ENCODE measurements at regions not wholly inside any gene's neighbourhood (a gene's known extent, or its start where the extent isn't known, plus 50 kb on each side); places are given as distances from the start of the nearest gene placed in this dataset.

DNA sequence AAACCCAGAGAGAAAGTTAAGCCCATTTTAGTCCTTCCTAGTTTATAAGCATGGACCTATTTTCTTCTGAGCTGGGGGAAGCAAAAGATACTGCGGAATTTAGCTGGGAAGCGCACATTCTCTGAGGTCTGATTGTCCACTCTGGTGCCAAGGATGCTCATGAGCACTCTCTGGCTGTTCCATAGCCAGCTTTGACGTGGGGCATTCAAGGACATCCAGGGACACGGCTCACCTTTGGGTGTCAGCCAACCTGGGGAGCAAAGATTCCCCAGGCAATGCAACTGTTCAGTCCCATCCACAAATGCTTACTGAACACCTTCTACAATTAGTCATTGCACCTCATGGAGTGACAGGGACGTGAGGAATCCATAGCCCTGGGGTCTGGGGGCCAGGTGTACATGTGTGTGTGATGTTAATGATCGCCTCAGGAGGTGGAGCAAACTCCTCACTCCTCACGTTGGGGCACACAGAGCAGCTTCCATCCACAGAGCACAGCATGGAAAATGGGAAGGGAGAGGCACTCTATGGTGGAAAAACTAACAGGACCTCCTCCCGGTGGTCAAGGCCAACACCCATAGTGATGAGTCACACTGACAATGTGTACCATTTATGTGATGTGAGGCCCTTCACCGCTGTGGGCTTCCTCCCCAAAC, 67.5 kb upstream of the IGFBP3 start:
- H3K9me3 ChIP-seq (ENCODE audit: control insufficient read depth in 1 of 2, insufficient read depth in 1 of 2, low read depth in 1 of 2, low read length in 2 of 2) = no peaks in the 10 kb centered on the region
- no peaks in the 10 kb centered on the region for H3K27me3 ChIP-seq (ENCODE audit: insufficient read depth, low read length)
- H2AFZ ChIP-seq (ENCODE audit: low read depth, low read length, poor library complexity, severe bottlenecking) = no peak overlapping the region
- ChIA-PET RAD21 (ENCODE audit: low non-redundant PET in 1 of 2, low total read pairs in 2 of 2, uncharacterized antibody in 2 of 2, unreplicated experiment in 2 of 2) (no interaction called here), CTCF (no interaction called here), POLR2A (no interaction called here)
- H3K36me3 ChIP-seq (ENCODE audit: control insufficient read depth in 1 of 2, insufficient read depth in 2 of 2, low read length in 2 of 2) = no peaks in the 10 kb centered on the region
- DNase-seq (ENCODE audit: low read depth, low spot score) (no peak), ATAC-seq (no peak)
- no peak overlapping the region for H3K4me2 ChIP-seq (ENCODE audit: low read length)
- intact Hi-C loops (cut with micrococcal nuclease) = no loop called here
- no peaks in the 10 kb centered on the region for H3K9me2 ChIP-seq (ENCODE audit: insufficient read depth)
- no TSS peak for BruUV-seq (replicated peaks)
- no peak overlapping the region for H3K9ac ChIP-seq (ENCODE audit: low read length)
- TF ChIP-seq ZNF274 (IDR thresholded peaks at IDR 0.05; ENCODE audit: low read depth, low read length) = no peak
- no peak for TF ChIP-seq EGR1 (IDR thresholded peaks at IDR 0.05; ENCODE audit: low read depth)
- no peak for TF ChIP-seq POLR2AphosphoS5 (IDR thresholded peaks at IDR 0.05; ENCODE audit: low read depth, low read length)
- TF ChIP-seq, protein P1, sequence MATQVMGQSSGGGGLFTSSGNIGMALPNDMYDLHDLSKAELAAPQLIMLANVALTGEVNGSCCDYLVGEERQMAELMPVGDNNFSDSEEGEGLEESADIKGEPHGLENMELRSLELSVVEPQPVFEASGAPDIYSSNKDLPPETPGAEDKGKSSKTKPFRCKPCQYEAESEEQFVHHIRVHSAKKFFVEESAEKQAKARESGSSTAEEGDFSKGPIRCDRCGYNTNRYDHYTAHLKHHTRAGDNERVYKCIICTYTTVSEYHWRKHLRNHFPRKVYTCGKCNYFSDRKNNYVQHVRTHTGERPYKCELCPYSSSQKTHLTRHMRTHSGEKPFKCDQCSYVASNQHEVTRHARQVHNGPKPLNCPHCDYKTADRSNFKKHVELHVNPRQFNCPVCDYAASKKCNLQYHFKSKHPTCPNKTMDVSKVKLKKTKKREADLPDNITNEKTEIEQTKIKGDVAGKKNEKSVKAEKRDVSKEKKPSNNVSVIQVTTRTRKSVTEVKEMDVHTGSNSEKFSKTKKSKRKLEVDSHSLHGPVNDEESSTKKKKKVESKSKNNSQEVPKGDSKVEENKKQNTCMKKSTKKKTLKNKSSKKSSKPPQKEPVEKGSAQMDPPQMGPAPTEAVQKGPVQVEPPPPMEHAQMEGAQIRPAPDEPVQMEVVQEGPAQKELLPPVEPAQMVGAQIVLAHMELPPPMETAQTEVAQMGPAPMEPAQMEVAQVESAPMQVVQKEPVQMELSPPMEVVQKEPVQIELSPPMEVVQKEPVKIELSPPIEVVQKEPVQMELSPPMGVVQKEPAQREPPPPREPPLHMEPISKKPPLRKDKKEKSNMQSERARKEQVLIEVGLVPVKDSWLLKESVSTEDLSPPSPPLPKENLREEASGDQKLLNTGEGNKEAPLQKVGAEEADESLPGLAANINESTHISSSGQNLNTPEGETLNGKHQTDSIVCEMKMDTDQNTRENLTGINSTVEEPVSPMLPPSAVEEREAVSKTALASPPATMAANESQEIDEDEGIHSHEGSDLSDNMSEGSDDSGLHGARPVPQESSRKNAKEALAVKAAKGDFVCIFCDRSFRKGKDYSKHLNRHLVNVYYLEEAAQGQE (IDR thresholded peaks at IDR 0.05; ENCODE audit: low read depth) = no peak
- H3K27ac ChIP-seq (ENCODE audit: low read depth, low read length) = no peak overlapping the region
- no peaks in the 10 kb centered on the region for H4K20me1 ChIP-seq (ENCODE audit: insufficient read depth)
- H3K4me1 ChIP-seq (ENCODE audit: control insufficient read depth in 1 of 2, insufficient read depth in 2 of 2, low read length in 2 of 2) = peaks cover 0 to 12% of the 10 kb centered on the region in 2 experiments; a peak in 1 of 4 replicates
- H3K4me3 ChIP-seq (replicated peaks in 1 of 2; ENCODE audit: low read depth in 1 of 2, low read length in 2 of 2) = no peak overlapping the region
- no peaks in the 10 kb centered on the region for H3K79me2 ChIP-seq (ENCODE audit: insufficient read depth, low read length)
